ENCODE measurements at regions not wholly inside any gene's neighbourhood (a gene's known extent, or its start where the extent isn't known, plus 50 kb on each side); places are given as distances from the start of the nearest gene placed in this dataset.

DNA sequence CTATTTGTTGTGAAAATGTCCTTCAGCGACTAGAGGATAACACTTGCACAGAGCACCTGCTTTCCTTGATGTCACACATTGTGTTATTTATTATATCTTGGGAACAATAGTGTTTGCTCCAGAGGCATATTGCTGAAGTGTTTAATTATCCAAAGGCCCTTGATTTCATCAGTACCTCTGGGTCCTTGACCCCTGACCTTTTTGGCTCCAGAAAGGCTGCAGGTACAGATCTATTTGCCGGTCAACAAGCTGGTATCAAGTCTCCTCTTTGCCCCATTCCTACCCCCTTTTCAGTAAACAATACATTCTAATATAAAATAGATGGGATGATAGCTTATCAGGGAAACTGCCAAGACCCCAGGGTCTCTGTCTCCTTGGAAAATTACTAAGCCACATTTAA lies 206.8 kb downstream of the DACT1 start:
- no peak for DNase-seq
- no peaks in the 10 kb centered on the region for H3K9me3 ChIP-seq

DNA sequence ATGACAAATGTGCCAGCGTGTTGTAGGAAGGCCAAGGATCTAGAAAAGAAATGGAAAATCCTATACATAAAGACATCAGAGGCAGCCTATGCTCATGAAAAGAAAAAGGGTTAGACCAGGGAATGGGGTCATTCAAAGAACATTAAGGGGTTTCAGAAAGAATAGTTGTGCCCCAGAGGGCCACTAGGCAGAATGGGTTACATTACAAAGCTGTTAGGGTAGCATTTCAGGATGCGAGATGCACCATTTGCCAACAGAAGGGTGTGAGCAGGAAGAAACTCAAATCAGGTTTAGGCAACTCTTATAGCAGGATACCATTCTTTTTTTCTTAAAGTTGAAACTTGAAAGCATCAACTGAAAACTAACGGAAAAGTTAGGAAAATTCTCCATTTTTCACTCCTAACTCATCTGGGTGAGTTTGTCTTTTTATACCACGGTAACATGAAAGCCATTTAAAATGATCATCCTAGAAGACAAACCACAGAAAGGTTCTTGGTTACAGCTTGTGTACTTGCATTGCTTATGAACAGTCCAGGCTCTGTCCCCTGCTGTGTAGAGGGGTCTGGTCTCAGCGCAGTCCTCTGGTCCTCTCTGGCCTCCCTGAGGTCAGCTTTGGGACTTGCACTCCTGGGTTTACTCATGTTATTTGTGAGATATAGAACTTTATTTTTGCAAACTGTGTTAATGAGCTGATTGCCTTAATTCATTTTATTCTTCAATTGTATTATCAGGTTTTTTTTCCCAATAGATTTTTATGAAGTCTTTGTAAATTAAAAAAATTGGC lies 209.1 kb downstream of the DACT1 start:
- CTCF ChIA-PET, result no interaction called here
- TF ChIP-seq FOSL2 (IDR thresholded peaks at IDR 0.05; ENCODE audit: borderline replicate concordance, low read depth), result no peak
- TF ChIP-seq JUND (IDR thresholded peaks at IDR 0.05), result no peak
- TF ChIP-seq TCF12 (IDR thresholded peaks at IDR 0.05), result no peak
- TF ChIP-seq GABPA (IDR thresholded peaks at IDR 0.05; ENCODE audit: low read depth), result no peak
- TF ChIP-seq, protein P1, sequence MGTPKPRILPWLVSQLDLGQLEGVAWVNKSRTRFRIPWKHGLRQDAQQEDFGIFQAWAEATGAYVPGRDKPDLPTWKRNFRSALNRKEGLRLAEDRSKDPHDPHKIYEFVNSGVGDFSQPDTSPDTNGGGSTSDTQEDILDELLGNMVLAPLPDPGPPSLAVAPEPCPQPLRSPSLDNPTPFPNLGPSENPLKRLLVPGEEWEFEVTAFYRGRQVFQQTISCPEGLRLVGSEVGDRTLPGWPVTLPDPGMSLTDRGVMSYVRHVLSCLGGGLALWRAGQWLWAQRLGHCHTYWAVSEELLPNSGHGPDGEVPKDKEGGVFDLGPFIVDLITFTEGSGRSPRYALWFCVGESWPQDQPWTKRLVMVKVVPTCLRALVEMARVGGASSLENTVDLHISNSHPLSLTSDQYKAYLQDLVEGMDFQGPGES (IDR thresholded peaks at IDR 0.05; ENCODE audit: low read depth, low read length), result no peak
- TF ChIP-seq, protein P2, sequence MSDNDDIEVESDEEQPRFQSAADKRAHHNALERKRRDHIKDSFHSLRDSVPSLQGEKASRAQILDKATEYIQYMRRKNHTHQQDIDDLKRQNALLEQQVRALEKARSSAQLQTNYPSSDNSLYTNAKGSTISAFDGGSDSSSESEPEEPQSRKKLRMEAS (IDR thresholded peaks at IDR 0.05; ENCODE audit: low read depth), result no peak
- TF ChIP-seq, protein P3, sequence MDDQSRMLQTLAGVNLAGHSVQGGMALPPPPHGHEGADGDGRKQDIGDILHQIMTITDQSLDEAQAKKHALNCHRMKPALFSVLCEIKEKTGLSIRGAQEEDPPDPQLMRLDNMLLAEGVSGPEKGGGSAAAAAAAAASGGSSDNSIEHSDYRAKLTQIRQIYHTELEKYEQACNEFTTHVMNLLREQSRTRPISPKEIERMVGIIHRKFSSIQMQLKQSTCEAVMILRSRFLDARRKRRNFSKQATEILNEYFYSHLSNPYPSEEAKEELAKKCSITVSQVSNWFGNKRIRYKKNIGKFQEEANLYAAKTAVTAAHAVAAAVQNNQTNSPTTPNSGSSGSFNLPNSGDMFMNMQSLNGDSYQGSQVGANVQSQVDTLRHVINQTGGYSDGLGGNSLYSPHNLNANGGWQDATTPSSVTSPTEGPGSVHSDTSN (IDR thresholded peaks at IDR 0.05), result no peak
- TF ChIP-seq, protein P4, sequence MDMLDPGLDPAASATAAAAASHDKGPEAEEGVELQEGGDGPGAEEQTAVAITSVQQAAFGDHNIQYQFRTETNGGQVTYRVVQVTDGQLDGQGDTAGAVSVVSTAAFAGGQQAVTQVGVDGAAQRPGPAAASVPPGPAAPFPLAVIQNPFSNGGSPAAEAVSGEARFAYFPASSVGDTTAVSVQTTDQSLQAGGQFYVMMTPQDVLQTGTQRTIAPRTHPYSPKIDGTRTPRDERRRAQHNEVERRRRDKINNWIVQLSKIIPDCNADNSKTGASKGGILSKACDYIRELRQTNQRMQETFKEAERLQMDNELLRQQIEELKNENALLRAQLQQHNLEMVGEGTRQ (IDR thresholded peaks at IDR 0.05; ENCODE audit: borderline replicate concordance, low read depth, low read length), result no peak
- TF ChIP-seq TEAD4 (IDR thresholded peaks at IDR 0.05; ENCODE audit: borderline replicate concordance, insufficient read depth), result no peak
- TF ChIP-seq TAF1 (IDR thresholded peaks at IDR 0.05; ENCODE audit: borderline replicate concordance, low read depth, low read length), result no peak
- TF ChIP-seq, protein P5, sequence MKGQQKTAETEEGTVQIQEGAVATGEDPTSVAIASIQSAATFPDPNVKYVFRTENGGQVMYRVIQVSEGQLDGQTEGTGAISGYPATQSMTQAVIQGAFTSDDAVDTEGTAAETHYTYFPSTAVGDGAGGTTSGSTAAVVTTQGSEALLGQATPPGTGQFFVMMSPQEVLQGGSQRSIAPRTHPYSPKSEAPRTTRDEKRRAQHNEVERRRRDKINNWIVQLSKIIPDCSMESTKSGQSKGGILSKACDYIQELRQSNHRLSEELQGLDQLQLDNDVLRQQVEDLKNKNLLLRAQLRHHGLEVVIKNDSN (IDR thresholded peaks at IDR 0.05; ENCODE audit: borderline replicate concordance, low read depth), result no peak
- TF ChIP-seq NFIC (IDR thresholded peaks at IDR 0.05; ENCODE audit: borderline replicate concordance), result no peak

More for the DNA sequence above, 206.8 kb downstream of the DACT1 start:
- no peak overlapping the region for H3K27ac ChIP-seq (ENCODE audit: low read depth in 2 of 2, low read length in 1 of 2)
- H3K4me1 ChIP-seq (ENCODE audit: control insufficient read depth in 1 of 2, insufficient read depth in 2 of 2, low read depth in 1 of 2, low read length in 1 of 2), result peaks cover 0 to 12% of the 10 kb centered on the region in 2 experiments; a peak in 2 of 4 replicates
- H3K9me2 ChIP-seq, result no peaks in the 10 kb centered on the region
- no peaks in the 10 kb centered on the region for H3K36me3 ChIP-seq (replicated peaks in 1 of 2; ENCODE audit: control insufficient read depth in 1 of 2, insufficient read depth in 2 of 2, low read length in 1 of 2)
- H3K27me3 ChIP-seq (ENCODE audit: insufficient read depth), result no peaks in the 10 kb centered on the region
- no peaks in the 10 kb centered on the region for H3F3A ChIP-seq (replicated peaks; ENCODE audit: insufficient read depth)
- H2AFZ ChIP-seq (ENCODE audit: low read depth), result no peak overlapping the region
- no peak for TF ChIP-seq ELF1 (IDR thresholded peaks at IDR 0.05)
- no peak for TF ChIP-seq CHD2 (IDR thresholded peaks at IDR 0.05; ENCODE audit: low read length, partially characterized antibody)
- no peak for TF ChIP-seq TAF1 (IDR thresholded peaks at IDR 0.05; ENCODE audit: borderline replicate concordance, low read depth, low read length)
- TF ChIP-seq, protein P2 (IDR thresholded peaks at IDR 0.05; ENCODE audit: low read depth), result no peak
- TF ChIP-seq, protein P5 (IDR thresholded peaks at IDR 0.05; ENCODE audit: borderline replicate concordance, low read depth), result no peak
- TF ChIP-seq EP300 (IDR thresholded peaks at IDR 0.05; ENCODE audit: borderline replicate concordance in 1 of 2, low read depth in 1 of 2, low read length in 1 of 2), result no peak
- TF ChIP-seq GATA2 (CRISPR knock-in tag; IDR thresholded peaks at IDR 0.05), result no peak
- no peak for TF ChIP-seq RXRA (IDR thresholded peaks at IDR 0.05; ENCODE audit: borderline replicate concordance, low read depth)
- TF ChIP-seq POLR2AphosphoS5 (IDR thresholded peaks at IDR 0.05; ENCODE audit: low read depth, low read length), result no peak
- TF ChIP-seq, protein P3 (IDR thresholded peaks at IDR 0.05), result no peak
- TF ChIP-seq NFIC (IDR thresholded peaks at IDR 0.05; ENCODE audit: borderline replicate concordance), result no peak
- TF ChIP-seq FOXM1 (IDR thresholded peaks at IDR 0.05; ENCODE audit: low read depth), result no peak
- no peak for TF ChIP-seq EZH2phosphoT487 (IDR thresholded peaks at IDR 0.05; ENCODE audit: borderline replicate concordance, low read depth)
- TF ChIP-seq JUND (IDR thresholded peaks at IDR 0.05), result no peak
- WGBS (ENCODE audit: low lambda C conversion rate), result 100% methylated on average over 2 of the region's 2 CpGs
- no peaks in the 10 kb centered on the region for H3K79me2 ChIP-seq (ENCODE audit: insufficient read depth)
- no peak overlapping the region for H3K9ac ChIP-seq
- H3K4me3 ChIP-seq (ENCODE audit: low read depth in 2 of 2, low read length in 1 of 2), result no peak overlapping the region
- CTCF ChIA-PET, result interaction anchor here (1.0 to 1.8 kb wide), 3 partner anchors 18 to 171 kb away, joined by 3 to 6 read pairs (median 3); no protein-coding TSS in a partner anchor
- H4K20me1 ChIP-seq (ENCODE audit: insufficient read depth), result no peaks in the 10 kb centered on the region
- POLR2A ChIA-PET, result interaction anchor here (0.5 kb wide), 1 partner anchor 340 kb away, joined by 3 read pairs; no protein-coding TSS in a partner anchor
- H3K4me2 ChIP-seq, result no peak overlapping the region

More for the DNA sequence above, 209.1 kb downstream of the DACT1 start:
- peaks cover 0 to 12% of the 10 kb centered on the region in 2 experiments; a peak in 2 of 4 replicates for H3K4me1 ChIP-seq (ENCODE audit: control insufficient read depth in 1 of 2, insufficient read depth in 2 of 2, low read depth in 1 of 2, low read length in 1 of 2)
- no peaks in the 10 kb centered on the region for H4K20me1 ChIP-seq (ENCODE audit: insufficient read depth)
- WGBS (ENCODE audit: low lambda C conversion rate), result 89% methylated on average over 5 of the region's 5 CpGs
- H3K9me2 ChIP-seq, result no peaks in the 10 kb centered on the region
- no peak for DNase-seq
- H3K9me3 ChIP-seq, result no peaks in the 10 kb centered on the region
- no peaks in the 10 kb centered on the region for H3K27me3 ChIP-seq (ENCODE audit: insufficient read depth)
- H3K4me3 ChIP-seq (ENCODE audit: low read depth in 2 of 2, low read length in 1 of 2), result no peak overlapping the region
- no peak overlapping the region for H3K4me2 ChIP-seq
- H3K9ac ChIP-seq, result no peak overlapping the region
- H3K27ac ChIP-seq (ENCODE audit: low read depth in 2 of 2, low read length in 1 of 2), result no peak overlapping the region
- no peaks in the 10 kb centered on the region for H3K36me3 ChIP-seq (replicated peaks in 1 of 2; ENCODE audit: control insufficient read depth in 1 of 2, insufficient read depth in 2 of 2, low read length in 1 of 2)
- POLR2A ChIA-PET, result no interaction called here
- no peaks in the 10 kb centered on the region for H3F3A ChIP-seq (replicated peaks; ENCODE audit: insufficient read depth)
- no peaks in the 10 kb centered on the region for H3K79me2 ChIP-seq (ENCODE audit: insufficient read depth)
- H2AFZ ChIP-seq (ENCODE audit: low read depth), result no peak overlapping the region
